H9 (cell line): ENCODE measurements at regions not wholly inside any gene's neighbourhood (a gene's known extent, or its start where the extent isn't known, plus 50 kb on each side); places are given as distances from the start of the nearest gene placed in this dataset.

Experiments
- DNase-seq: peaks from one replicate; pipeline ENCODE4 v3.0.0-alpha.2; 2017
- H2AFZ ChIP-seq: one replicate; pipeline ENCODE4 v1.6.1; 2013; ENCODE audit warnings: mild to moderate bottlenecking, low read length, control low read depth, moderate library complexity
- H2AK5ac ChIP-seq: 2 replicates; pipeline ENCODE4 v1.6.1; 2013; ENCODE audit warnings: low read length, control low read depth, mixed read lengths; ENCODE audit not compliant: insufficient read length
- H2BK120ac ChIP-seq: one replicate; pipeline ENCODE4 v1.6.1; 2013; ENCODE audit warnings: low read depth, mild to moderate bottlenecking, low read length, control low read depth, inconsistent platforms; ENCODE audit not compliant: poor library complexity, severe bottlenecking
- H2BK12ac ChIP-seq: 2 replicates; pipeline ENCODE4 v1.6.1; 2013; ENCODE audit warnings: low read length, control low read depth, mixed read lengths, low read depth; ENCODE audit not compliant: insufficient read length
- H2BK15ac ChIP-seq: 2 replicates; pipeline ENCODE4 v1.6.1; 2013; ENCODE audit warnings: low read depth, low read length, control low read depth
- H2BK20ac ChIP-seq: one replicate; pipeline ENCODE4 v1.6.1; 2013; ENCODE audit warnings: low read depth, mild to moderate bottlenecking, low read length, control low read depth, inconsistent platforms; ENCODE audit not compliant: poor library complexity, severe bottlenecking
- H2BK5ac ChIP-seq: 2 replicates; pipeline ENCODE4 v1.6.1; 2013; ENCODE audit warnings: low read length, control low read depth, mixed read lengths; ENCODE audit not compliant: insufficient read length
- H3K14ac ChIP-seq: 2 replicates; pipeline ENCODE4 v1.6.1; 2013; ENCODE audit warnings: low read length, control low read depth; ENCODE audit not compliant: insufficient read depth
- H3K18ac ChIP-seq: 2 replicates; pipeline ENCODE4 v1.6.1; 2013; ENCODE audit warnings: low read depth, mild to moderate bottlenecking, mixed read lengths, low read length, control low read depth; ENCODE audit not compliant: insufficient read length
- H3K23ac ChIP-seq: 2 replicates; pipeline ENCODE4 v1.6.1; 2013; ENCODE audit warnings: low read length, control low read depth, mixed read lengths, low read depth; ENCODE audit not compliant: insufficient read length
- H3K23me2 ChIP-seq: 2 replicates; pipeline ENCODE4 v1.6.1; 2013; ENCODE audit warnings: low read depth, mild to moderate bottlenecking, mixed read lengths, low read length, control low read depth; ENCODE audit not compliant: insufficient read length, poor library complexity, severe bottlenecking
- H3K27ac ChIP-seq: 2 replicates; pipeline ENCODE4 v1.5.1; 2013; ENCODE audit warnings: low read length, control low read depth, mixed read lengths, low read depth; ENCODE audit not compliant: insufficient read length
- H3K27me3 ChIP-seq: 2 replicates; pipeline ENCODE4 v1.6.1; 2013; ENCODE audit warnings: low read length, control low read depth, inconsistent platforms; ENCODE audit not compliant: insufficient read depth
- H3K4ac ChIP-seq: 2 replicates; pipeline ENCODE4 v1.6.1; 2013; ENCODE audit warnings: low read depth, mild to moderate bottlenecking, control low read depth, inconsistent platforms, low read length, moderate library complexity
- H3K4me1 ChIP-seq: 2 replicates; pipeline ENCODE4 v1.6.1; 2013; ENCODE audit warnings: low read length, control low read depth, inconsistent platforms; ENCODE audit not compliant: insufficient read depth
- H3K4me2 ChIP-seq: 2 replicates; pipeline ENCODE4 v1.6.1; 2013; ENCODE audit warnings: low read length, control low read depth, mixed read lengths; ENCODE audit not compliant: insufficient read length, insufficient read depth
- H3K56ac ChIP-seq: 2 replicates; pipeline ENCODE4 v1.6.1; 2013; ENCODE audit warnings: low read depth, mild to moderate bottlenecking, mixed read lengths, low read length, control low read depth; ENCODE audit not compliant: insufficient read length
- H3K79me1 ChIP-seq: 2 replicates; pipeline ENCODE4 v1.6.1; 2013; ENCODE audit warnings: low read depth, mild to moderate bottlenecking, moderate library complexity, low read length, control low read depth, inconsistent platforms; ENCODE audit not compliant: insufficient read depth, poor library complexity, severe bottlenecking
- H3K79me2 ChIP-seq: 2 replicates; pipeline ENCODE4 v1.6.1; 2013; ENCODE audit warnings: low read length, control low read depth, inconsistent platforms; ENCODE audit not compliant: insufficient read depth
- H3K9ac ChIP-seq: 2 replicates; pipeline ENCODE4 v1.6.1; 2013; ENCODE audit warnings: low read length, control low read depth, mixed read lengths; ENCODE audit not compliant: insufficient read length; ENCODE audit errors: extremely low read depth
- H3K9me3 ChIP-seq: one replicate; pipeline ENCODE4 v1.6.1; 2013; ENCODE audit warnings: low read depth, low read length, inconsistent platforms; ENCODE audit not compliant: control insufficient read depth
- H3T11ph ChIP-seq: one replicate; pipeline ENCODE4 v1.6.1; 2013; ENCODE audit warnings: mild to moderate bottlenecking, low read length, control low read depth, inconsistent platforms
- H4K20me1 ChIP-seq: one replicate; pipeline ENCODE4 v1.6.1; 2013; ENCODE audit not compliant: control insufficient read depth, insufficient read length, insufficient read depth
- H4K5ac ChIP-seq: 2 replicates; pipeline ENCODE4 v1.6.1; 2013; ENCODE audit warnings: low read depth, mild to moderate bottlenecking, mixed read lengths, low read length, control low read depth; ENCODE audit not compliant: insufficient read length
- H4K8ac ChIP-seq: replicated peaks from 2 replicates; pipeline ENCODE4 v1.6.1; 2013; ENCODE audit warnings: low read length, control low read depth, mixed read lengths, low read depth; ENCODE audit not compliant: insufficient read length
- H4K91ac ChIP-seq: 2 replicates; pipeline ENCODE4 v1.6.1; 2013; ENCODE audit warnings: low read depth, mild to moderate bottlenecking, moderate library complexity, mixed read lengths, low read length, control low read depth; ENCODE audit not compliant: insufficient read length
- H3K27ac Mint-ChIP-seq, 3 experiments: 2 replicates in 2 of 3; 3 replicates in 1 of 3; pipeline ENCODE4 v1.8.0; 2020 to 2021; ENCODE audit warnings: mixed read lengths in 3 of 3, mild to moderate bottlenecking in 1 of 3, moderate library complexity in 1 of 3
- H3K27me3 Mint-ChIP-seq: 2 replicates; pipeline ENCODE4 v1.8.0; 2021; ENCODE audit warnings: low read depth, mild to moderate bottlenecking, moderate library complexity, mixed read lengths
- H3K36me3 Mint-ChIP-seq, 3 experiments: 2 replicates in 2 of 3; 3 replicates in 1 of 3; pipeline ENCODE4 v1.8.0; 2020 to 2021; ENCODE audit warnings: low read depth in 3 of 3, mixed read lengths in 3 of 3; ENCODE audit not compliant: insufficient read depth in 1 of 3
- H3K4me1 Mint-ChIP-seq, 2 experiments: 2 replicates each; pipeline ENCODE4 v1.8.0; 2020; ENCODE audit warnings: mixed read lengths in 2 of 2
- H3K4me3 Mint-ChIP-seq, 2 experiments: 2 replicates in 1 of 2; 3 replicates in 1 of 2; pipeline ENCODE4 v1.8.0; 2020 to 2021; ENCODE audit warnings: mild to moderate bottlenecking in 2 of 2, mixed read lengths in 2 of 2, moderate library complexity in 1 of 2
- H3K9me3 Mint-ChIP-seq, 2 experiments: 2 replicates in 1 of 2; 3 replicates in 1 of 2; pipeline ENCODE4 v1.8.0; 2020; ENCODE audit warnings: mild to moderate bottlenecking in 2 of 2, mixed read lengths in 2 of 2, moderate library complexity in 1 of 2
- WGBS: extraction: QIAGEN DNeasy Blood & Tissue Kit; methylation state at CpG from one replicate; pipeline ENCODE4 v1.1.7; 2013; ENCODE audit warnings: missing lambda C conversion rate, low lambda C conversion rate, mixed read lengths; ENCODE audit not compliant: insufficient read length; ENCODE audit errors: extremely low coverage; 5-methylcytosine and 5-hydroxymethylcytosine counted together
- TF ChIP-seq, protein P1 (sequence below): fragments of 200-600 bp; sonication (generic); conservative IDR thresholded peaks from 3 replicates; pipeline ENCODE4 v1.8.0; 2021; ENCODE audit warnings: antibody characterized with exemption, mild to moderate bottlenecking

DNA sequence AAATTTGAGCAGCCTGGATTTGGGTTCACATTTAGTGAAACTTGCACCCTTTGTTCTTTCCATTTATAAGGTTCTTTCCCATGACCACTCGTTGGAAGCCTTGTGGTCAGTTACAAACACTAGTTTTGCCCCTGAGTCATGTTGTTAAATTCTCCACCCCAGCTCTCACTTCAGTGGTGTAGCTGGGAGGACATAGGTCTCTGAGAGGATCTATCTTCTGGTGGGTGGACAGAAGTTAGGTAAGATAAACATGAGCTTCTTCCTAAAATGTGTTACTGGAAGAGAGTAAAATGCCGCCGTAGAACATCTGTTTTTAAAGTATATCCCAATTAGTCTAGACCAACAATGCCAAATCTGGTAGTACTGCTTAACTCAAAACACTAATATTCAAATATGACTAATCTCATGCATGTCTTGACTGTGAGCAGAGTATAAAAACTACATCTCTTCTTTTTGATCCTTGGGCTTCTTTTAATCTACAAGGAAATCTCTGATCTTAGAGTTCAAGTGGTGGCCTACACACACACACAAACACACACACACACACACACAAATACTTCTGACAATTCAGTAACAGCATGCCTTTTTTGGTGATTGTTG lies 162.6 kb upstream of the FN1 start:
- H3K4me3 Mint-ChIP-seq, result no peak overlapping the region
- WGBS, result no CpG with 5 or more reads among the region's 3 CpGs

More for the DNA sequence above, 162.6 kb upstream of the FN1 start:
- Histone ChIP-seq H3K27me3 (no peaks in the 10 kb centered on the region), H3K23me2 (no peaks in the 10 kb centered on the region), H2BK20ac (no peak overlapping the region), H4K8ac (no peak overlapping the region), H4K20me1 (no peaks in the 10 kb centered on the region), H3K27ac (no peak overlapping the region), H3K4ac (no peak overlapping the region), H2BK5ac (no peak overlapping the region), H4K5ac (no peak overlapping the region), H3K18ac (no peak overlapping the region), H3K4me1 (no peaks in the 10 kb centered on the region), H2BK120ac (no peak overlapping the region), H3K56ac (no peak overlapping the region), H2BK15ac (no peak overlapping the region), H3K79me1 (no peaks in the 10 kb centered on the region), H3K9ac (no peak overlapping the region), H3K14ac (no peak overlapping the region), H3K23ac (no peak overlapping the region), H4K91ac (no peak overlapping the region), H3T11ph (no peak overlapping the region), H3K79me2 (no peaks in the 10 kb centered on the region), H2AFZ (no peak overlapping the region), H2BK12ac (no peak overlapping the region), H3K9me3 (no peaks in the 10 kb centered on the region), H3K4me2 (no peak overlapping the region), H2AK5ac (no peak overlapping the region)
- TF ChIP-seq, protein P1, sequence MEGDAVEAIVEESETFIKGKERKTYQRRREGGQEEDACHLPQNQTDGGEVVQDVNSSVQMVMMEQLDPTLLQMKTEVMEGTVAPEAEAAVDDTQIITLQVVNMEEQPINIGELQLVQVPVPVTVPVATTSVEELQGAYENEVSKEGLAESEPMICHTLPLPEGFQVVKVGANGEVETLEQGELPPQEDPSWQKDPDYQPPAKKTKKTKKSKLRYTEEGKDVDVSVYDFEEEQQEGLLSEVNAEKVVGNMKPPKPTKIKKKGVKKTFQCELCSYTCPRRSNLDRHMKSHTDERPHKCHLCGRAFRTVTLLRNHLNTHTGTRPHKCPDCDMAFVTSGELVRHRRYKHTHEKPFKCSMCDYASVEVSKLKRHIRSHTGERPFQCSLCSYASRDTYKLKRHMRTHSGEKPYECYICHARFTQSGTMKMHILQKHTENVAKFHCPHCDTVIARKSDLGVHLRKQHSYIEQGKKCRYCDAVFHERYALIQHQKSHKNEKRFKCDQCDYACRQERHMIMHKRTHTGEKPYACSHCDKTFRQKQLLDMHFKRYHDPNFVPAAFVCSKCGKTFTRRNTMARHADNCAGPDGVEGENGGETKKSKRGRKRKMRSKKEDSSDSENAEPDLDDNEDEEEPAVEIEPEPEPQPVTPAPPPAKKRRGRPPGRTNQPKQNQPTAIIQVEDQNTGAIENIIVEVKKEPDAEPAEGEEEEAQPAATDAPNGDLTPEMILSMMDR, result no peak
- Mint-ChIP-seq H3K36me3 (no peaks in the 10 kb centered on the region), H3K9me3 (peaks cover 0 to 2% of the 10 kb centered on the region in 2 experiments; a peak in 1 of 5 replicates), H3K27ac (no peak overlapping the region), H3K4me1 (peaks cover 4 to 6% of the 10 kb centered on the region in 2 experiments; a peak in 2 of 4 replicates), H3K27me3 (no peaks in the 10 kb centered on the region)
- no peak for DNase-seq
